H9 (cell line): ENCODE measurements at regions not wholly inside any gene's neighbourhood (a gene's known extent, or its start where the extent isn't known, plus 50 kb on each side); places are given as distances from the start of the nearest gene placed in this dataset.

Source experiments
- DNase-seq: peaks from one replicate; pipeline ENCODE4 v3.0.0-alpha.2; 2017
- H2AFZ ChIP-seq: one replicate; pipeline ENCODE4 v1.6.1; 2013; ENCODE audit warnings: mild to moderate bottlenecking, low read length, control low read depth, moderate library complexity
- H2AK5ac ChIP-seq: 2 replicates; pipeline ENCODE4 v1.6.1; 2013; ENCODE audit warnings: low read length, control low read depth, mixed read lengths; ENCODE audit not compliant: insufficient read length
- H2BK120ac ChIP-seq: one replicate; pipeline ENCODE4 v1.6.1; 2013; ENCODE audit warnings: low read depth, mild to moderate bottlenecking, low read length, control low read depth, inconsistent platforms; ENCODE audit not compliant: poor library complexity, severe bottlenecking
- H2BK12ac ChIP-seq: 2 replicates; pipeline ENCODE4 v1.6.1; 2013; ENCODE audit warnings: low read length, control low read depth, mixed read lengths, low read depth; ENCODE audit not compliant: insufficient read length
- H2BK15ac ChIP-seq: 2 replicates; pipeline ENCODE4 v1.6.1; 2013; ENCODE audit warnings: low read depth, low read length, control low read depth
- H2BK20ac ChIP-seq: one replicate; pipeline ENCODE4 v1.6.1; 2013; ENCODE audit warnings: low read depth, mild to moderate bottlenecking, low read length, control low read depth, inconsistent platforms; ENCODE audit not compliant: poor library complexity, severe bottlenecking
- H2BK5ac ChIP-seq: 2 replicates; pipeline ENCODE4 v1.6.1; 2013; ENCODE audit warnings: low read length, control low read depth, mixed read lengths; ENCODE audit not compliant: insufficient read length
- H3K14ac ChIP-seq: 2 replicates; pipeline ENCODE4 v1.6.1; 2013; ENCODE audit warnings: low read length, control low read depth; ENCODE audit not compliant: insufficient read depth
- H3K18ac ChIP-seq: 2 replicates; pipeline ENCODE4 v1.6.1; 2013; ENCODE audit warnings: low read depth, mild to moderate bottlenecking, mixed read lengths, low read length, control low read depth; ENCODE audit not compliant: insufficient read length
- H3K23ac ChIP-seq: 2 replicates; pipeline ENCODE4 v1.6.1; 2013; ENCODE audit warnings: low read length, control low read depth, mixed read lengths, low read depth; ENCODE audit not compliant: insufficient read length
- H3K23me2 ChIP-seq: 2 replicates; pipeline ENCODE4 v1.6.1; 2013; ENCODE audit warnings: low read depth, mild to moderate bottlenecking, mixed read lengths, low read length, control low read depth; ENCODE audit not compliant: insufficient read length, poor library complexity, severe bottlenecking
- H3K27ac ChIP-seq: 2 replicates; pipeline ENCODE4 v1.5.1; 2013; ENCODE audit warnings: low read length, control low read depth, mixed read lengths, low read depth; ENCODE audit not compliant: insufficient read length
- H3K27me3 ChIP-seq: 2 replicates; pipeline ENCODE4 v1.6.1; 2013; ENCODE audit warnings: low read length, control low read depth, inconsistent platforms; ENCODE audit not compliant: insufficient read depth
- H3K4ac ChIP-seq: 2 replicates; pipeline ENCODE4 v1.6.1; 2013; ENCODE audit warnings: low read depth, mild to moderate bottlenecking, control low read depth, inconsistent platforms, low read length, moderate library complexity
- H3K4me1 ChIP-seq: 2 replicates; pipeline ENCODE4 v1.6.1; 2013; ENCODE audit warnings: low read length, control low read depth, inconsistent platforms; ENCODE audit not compliant: insufficient read depth
- H3K4me2 ChIP-seq: 2 replicates; pipeline ENCODE4 v1.6.1; 2013; ENCODE audit warnings: low read length, control low read depth, mixed read lengths; ENCODE audit not compliant: insufficient read length, insufficient read depth
- H3K56ac ChIP-seq: 2 replicates; pipeline ENCODE4 v1.6.1; 2013; ENCODE audit warnings: low read depth, mild to moderate bottlenecking, mixed read lengths, low read length, control low read depth; ENCODE audit not compliant: insufficient read length
- H3K79me1 ChIP-seq: 2 replicates; pipeline ENCODE4 v1.6.1; 2013; ENCODE audit warnings: low read depth, mild to moderate bottlenecking, moderate library complexity, low read length, control low read depth, inconsistent platforms; ENCODE audit not compliant: insufficient read depth, poor library complexity, severe bottlenecking
- H3K79me2 ChIP-seq: 2 replicates; pipeline ENCODE4 v1.6.1; 2013; ENCODE audit warnings: low read length, control low read depth, inconsistent platforms; ENCODE audit not compliant: insufficient read depth
- H3K9ac ChIP-seq: 2 replicates; pipeline ENCODE4 v1.6.1; 2013; ENCODE audit warnings: low read length, control low read depth, mixed read lengths; ENCODE audit not compliant: insufficient read length; ENCODE audit errors: extremely low read depth
- H3K9me3 ChIP-seq: one replicate; pipeline ENCODE4 v1.6.1; 2013; ENCODE audit warnings: low read depth, low read length, inconsistent platforms; ENCODE audit not compliant: control insufficient read depth
- H3T11ph ChIP-seq: one replicate; pipeline ENCODE4 v1.6.1; 2013; ENCODE audit warnings: mild to moderate bottlenecking, low read length, control low read depth, inconsistent platforms
- H4K20me1 ChIP-seq: one replicate; pipeline ENCODE4 v1.6.1; 2013; ENCODE audit not compliant: control insufficient read depth, insufficient read length, insufficient read depth
- H4K5ac ChIP-seq: 2 replicates; pipeline ENCODE4 v1.6.1; 2013; ENCODE audit warnings: low read depth, mild to moderate bottlenecking, mixed read lengths, low read length, control low read depth; ENCODE audit not compliant: insufficient read length
- H4K8ac ChIP-seq: replicated peaks from 2 replicates; pipeline ENCODE4 v1.6.1; 2013; ENCODE audit warnings: low read length, control low read depth, mixed read lengths, low read depth; ENCODE audit not compliant: insufficient read length
- H4K91ac ChIP-seq: 2 replicates; pipeline ENCODE4 v1.6.1; 2013; ENCODE audit warnings: low read depth, mild to moderate bottlenecking, moderate library complexity, mixed read lengths, low read length, control low read depth; ENCODE audit not compliant: insufficient read length
- H3K27ac Mint-ChIP-seq, 3 experiments: 2 replicates in 2 of 3; 3 replicates in 1 of 3; pipeline ENCODE4 v1.8.0; 2020 to 2021; ENCODE audit warnings: mixed read lengths in 3 of 3, mild to moderate bottlenecking in 1 of 3, moderate library complexity in 1 of 3
- H3K27me3 Mint-ChIP-seq: 2 replicates; pipeline ENCODE4 v1.8.0; 2021; ENCODE audit warnings: low read depth, mild to moderate bottlenecking, moderate library complexity, mixed read lengths
- H3K36me3 Mint-ChIP-seq, 3 experiments: 2 replicates in 2 of 3; 3 replicates in 1 of 3; pipeline ENCODE4 v1.8.0; 2020 to 2021; ENCODE audit warnings: low read depth in 3 of 3, mixed read lengths in 3 of 3; ENCODE audit not compliant: insufficient read depth in 1 of 3
- H3K4me1 Mint-ChIP-seq, 2 experiments: 2 replicates each; pipeline ENCODE4 v1.8.0; 2020; ENCODE audit warnings: mixed read lengths in 2 of 2
- H3K4me3 Mint-ChIP-seq, 2 experiments: 2 replicates in 1 of 2; 3 replicates in 1 of 2; pipeline ENCODE4 v1.8.0; 2020 to 2021; ENCODE audit warnings: mild to moderate bottlenecking in 2 of 2, mixed read lengths in 2 of 2, moderate library complexity in 1 of 2
- H3K9me3 Mint-ChIP-seq, 2 experiments: 2 replicates in 1 of 2; 3 replicates in 1 of 2; pipeline ENCODE4 v1.8.0; 2020; ENCODE audit warnings: mild to moderate bottlenecking in 2 of 2, mixed read lengths in 2 of 2, moderate library complexity in 1 of 2
- WGBS: extraction: QIAGEN DNeasy Blood & Tissue Kit; methylation state at CpG from one replicate; pipeline ENCODE4 v1.1.7; 2013; ENCODE audit warnings: missing lambda C conversion rate, low lambda C conversion rate, mixed read lengths; ENCODE audit not compliant: insufficient read length; ENCODE audit errors: extremely low coverage; 5-methylcytosine and 5-hydroxymethylcytosine counted together
- TF ChIP-seq, protein P1 (sequence below): fragments of 200-600 bp; sonication (generic); conservative IDR thresholded peaks from 3 replicates; pipeline ENCODE4 v1.8.0; 2021; ENCODE audit warnings: antibody characterized with exemption, mild to moderate bottlenecking

DNA sequence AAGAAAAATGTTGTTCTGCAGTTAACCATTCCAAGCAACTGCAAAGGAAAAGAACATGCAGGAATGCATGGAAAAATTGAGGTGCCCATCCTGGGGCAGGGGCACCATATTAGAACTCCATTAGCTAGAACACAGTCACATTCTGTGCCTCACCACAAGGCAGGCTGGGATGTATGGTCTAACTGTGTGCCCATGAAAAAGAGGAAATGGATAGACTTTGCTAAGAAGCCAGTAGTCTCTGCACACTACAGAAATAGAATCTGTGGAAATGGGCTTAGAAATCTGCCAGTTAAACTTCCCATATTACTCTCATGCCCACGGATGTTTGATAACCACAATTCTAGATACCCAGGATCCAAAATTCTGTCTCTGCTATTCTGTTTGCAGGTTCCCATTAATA lies 423.8 kb upstream of the SMARCA2 start:
- Mint-ChIP-seq H3K27me3 (no peaks in the 10 kb centered on the region; the same call in 1 of the 2 replicates), H3K27ac (no peak overlapping the region), H3K9me3 (peaks cover 33 to 69% of the 10 kb centered on the region in 2 experiments), H3K4me3 (no peak overlapping the region), H3K4me1 (no peaks in the 10 kb centered on the region), H3K36me3 (peaks cover 3 to 21% (median 6%) of the 10 kb centered on the region in 3 experiments; a peak in 5 of 7 replicates)
- Histone ChIP-seq H2BK5ac (no peak overlapping the region), H2BK20ac (no peak overlapping the region), H4K91ac (no peak overlapping the region), H3K27ac (no peak overlapping the region), H2AK5ac (no peak overlapping the region), H3K18ac (no peak overlapping the region), H3K4me1 (no peaks in the 10 kb centered on the region), H3K14ac (no peak overlapping the region), H4K5ac (no peak overlapping the region), H2AFZ (no peak overlapping the region), H3T11ph (no peak overlapping the region), H3K9ac (no peak overlapping the region), H3K79me1 (no peaks in the 10 kb centered on the region), H3K4ac (no peak overlapping the region), H4K8ac (no peak overlapping the region), H3K23ac (no peak overlapping the region), H3K56ac (no peak overlapping the region), H2BK120ac (no peak overlapping the region), H4K20me1 (no peaks in the 10 kb centered on the region), H3K23me2 (no peaks in the 10 kb centered on the region), H3K27me3 (no peaks in the 10 kb centered on the region), H2BK12ac (no peak overlapping the region), H3K4me2 (no peak overlapping the region), H3K9me3 (no peaks in the 10 kb centered on the region), H3K79me2 (no peaks in the 10 kb centered on the region), H2BK15ac (no peak overlapping the region)
- no peak for DNase-seq
- TF ChIP-seq, protein P1, sequence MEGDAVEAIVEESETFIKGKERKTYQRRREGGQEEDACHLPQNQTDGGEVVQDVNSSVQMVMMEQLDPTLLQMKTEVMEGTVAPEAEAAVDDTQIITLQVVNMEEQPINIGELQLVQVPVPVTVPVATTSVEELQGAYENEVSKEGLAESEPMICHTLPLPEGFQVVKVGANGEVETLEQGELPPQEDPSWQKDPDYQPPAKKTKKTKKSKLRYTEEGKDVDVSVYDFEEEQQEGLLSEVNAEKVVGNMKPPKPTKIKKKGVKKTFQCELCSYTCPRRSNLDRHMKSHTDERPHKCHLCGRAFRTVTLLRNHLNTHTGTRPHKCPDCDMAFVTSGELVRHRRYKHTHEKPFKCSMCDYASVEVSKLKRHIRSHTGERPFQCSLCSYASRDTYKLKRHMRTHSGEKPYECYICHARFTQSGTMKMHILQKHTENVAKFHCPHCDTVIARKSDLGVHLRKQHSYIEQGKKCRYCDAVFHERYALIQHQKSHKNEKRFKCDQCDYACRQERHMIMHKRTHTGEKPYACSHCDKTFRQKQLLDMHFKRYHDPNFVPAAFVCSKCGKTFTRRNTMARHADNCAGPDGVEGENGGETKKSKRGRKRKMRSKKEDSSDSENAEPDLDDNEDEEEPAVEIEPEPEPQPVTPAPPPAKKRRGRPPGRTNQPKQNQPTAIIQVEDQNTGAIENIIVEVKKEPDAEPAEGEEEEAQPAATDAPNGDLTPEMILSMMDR: no peak
- no CpG with 5 or more reads among the region's 1 CpG for WGBS
